Mammary epithelial cell (primary cell): ENCODE measurements at regions not wholly inside any gene's neighbourhood (a gene's known extent, or its start where the extent isn't known, plus 50 kb on each side); places are given as distances from the start of the nearest gene placed in this dataset.

ENCODE experiments used
- EZH2 ChIP-seq: IDR thresholded peaks from 2 replicates; pipeline ENCODE4 v1.6.1; 2012; ENCODE audit warnings: low read length, inconsistent platforms, borderline replicate concordance
- TF ChIP-seq, protein P1 (sequence below), 2 donors: IDR thresholded peaks in 1 of 2; conservative IDR thresholded peaks in 1 of 2; 2 replicates each; pipeline ENCODE4 v1.5.1; 2011 to 2012; ENCODE audit warnings: inconsistent platforms in 2 of 2, low read length in 2 of 2, mild to moderate bottlenecking in 2 of 2, control low read depth in 1 of 2, low read depth in 1 of 2; ENCODE audit not compliant: insufficient read depth in 1 of 2; ENCODE audit errors: extremely low read depth in 1 of 2

DNA sequence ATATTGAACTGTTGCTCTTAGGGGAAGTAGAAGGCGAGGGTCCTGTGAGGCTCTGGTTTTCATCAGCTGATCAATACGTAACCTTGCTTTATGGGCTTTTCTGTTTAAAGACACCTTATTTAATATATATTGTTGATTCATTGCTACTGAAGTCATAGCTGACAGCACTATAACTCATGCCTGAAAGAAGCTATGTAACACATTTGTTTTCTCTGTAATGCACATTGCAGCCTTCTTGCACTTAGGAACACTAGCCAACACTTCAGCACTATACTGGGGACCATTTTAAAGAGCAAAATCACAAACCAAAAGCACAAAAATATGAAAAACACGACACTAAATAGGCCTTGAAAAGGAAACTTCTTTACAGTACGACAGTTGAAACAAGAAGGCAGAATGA is 135.7 kb downstream of the TTC6 start:
- TF ChIP-seq, protein P1, sequence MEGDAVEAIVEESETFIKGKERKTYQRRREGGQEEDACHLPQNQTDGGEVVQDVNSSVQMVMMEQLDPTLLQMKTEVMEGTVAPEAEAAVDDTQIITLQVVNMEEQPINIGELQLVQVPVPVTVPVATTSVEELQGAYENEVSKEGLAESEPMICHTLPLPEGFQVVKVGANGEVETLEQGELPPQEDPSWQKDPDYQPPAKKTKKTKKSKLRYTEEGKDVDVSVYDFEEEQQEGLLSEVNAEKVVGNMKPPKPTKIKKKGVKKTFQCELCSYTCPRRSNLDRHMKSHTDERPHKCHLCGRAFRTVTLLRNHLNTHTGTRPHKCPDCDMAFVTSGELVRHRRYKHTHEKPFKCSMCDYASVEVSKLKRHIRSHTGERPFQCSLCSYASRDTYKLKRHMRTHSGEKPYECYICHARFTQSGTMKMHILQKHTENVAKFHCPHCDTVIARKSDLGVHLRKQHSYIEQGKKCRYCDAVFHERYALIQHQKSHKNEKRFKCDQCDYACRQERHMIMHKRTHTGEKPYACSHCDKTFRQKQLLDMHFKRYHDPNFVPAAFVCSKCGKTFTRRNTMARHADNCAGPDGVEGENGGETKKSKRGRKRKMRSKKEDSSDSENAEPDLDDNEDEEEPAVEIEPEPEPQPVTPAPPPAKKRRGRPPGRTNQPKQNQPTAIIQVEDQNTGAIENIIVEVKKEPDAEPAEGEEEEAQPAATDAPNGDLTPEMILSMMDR (conservative IDR thresholded peaks at IDR 0.05 in 1 of 2, IDR thresholded peaks at IDR 0.05 in 1 of 2; ENCODE audit: extremely low read depth in 1 of 2, insufficient read depth in 1 of 2, low read depth in 1 of 2, low read length in 2 of 2) = no peak
- TF ChIP-seq EZH2 = no peak
